Neutrophil (primary cell): ENCODE measurements at regions not wholly inside any gene's neighbourhood (a gene's known extent, or its start where the extent isn't known, plus 50 kb on each side); places are given as distances from the start of the nearest gene placed in this dataset.

Experiments
- H3K27ac ChIP-seq: fragments of 200-600 bp; sonication (generic); 2 replicates; pipeline ENCODE4 v1.5.1; 2016; ENCODE audit warnings: mild to moderate bottlenecking, moderate library complexity
- H3K27me3 ChIP-seq: fragments of 200-600 bp; sonication (generic); 2 replicates; pipeline ENCODE4 v1.6.0; 2016; ENCODE audit warnings: mild to moderate bottlenecking
- H3K36me3 ChIP-seq: fragments of 200-600 bp; sonication (generic); 2 replicates; pipeline ENCODE4 v1.5.1; 2017
- H3K4me1 ChIP-seq, 2 experiments: fragments of 200-600 bp in 1 of 2; sonication (generic) in 1 of 2; 1 replicate in 1 of 2; 2 replicates in 1 of 2; pipeline versions ENCODE4 v1.5.1 to v1.6.1; 2013 to 2016; ENCODE audit warnings: low read depth in 1 of 2, low read length in 1 of 2, mild to moderate bottlenecking in 1 of 2, moderate library complexity in 1 of 2; ENCODE audit not compliant: control insufficient read depth in 1 of 2, insufficient read depth in 1 of 2
- H3K4me3 ChIP-seq, 2 experiments: fragments of 200-600 bp in 1 of 2; sonication (generic) in 1 of 2; 1 replicate in 1 of 2; 2 replicates in 1 of 2; pipeline ENCODE4 v1.5.1; 2013 to 2016; ENCODE audit warnings: low read depth in 1 of 2, low read length in 1 of 2, mild to moderate bottlenecking in 1 of 2, moderate library complexity in 1 of 2
- H3K9me3 ChIP-seq: fragments of 200-600 bp; sonication (generic); 2 replicates; pipeline ENCODE4 v1.5.1; 2016
- CTCF ChIP-seq: fragments of 200-600 bp; sonication (generic); IDR thresholded peaks from 2 replicates; pipeline ENCODE4 v1.5.1; 2016; ENCODE audit warnings: antibody characterized with exemption

GRCh38 chr13:83221256-83221655 lies 661.0 kb downstream of the SLITRK1 start:
- no peak overlapping the region for H3K27ac ChIP-seq
- no peak for TF ChIP-seq CTCF
- H3K4me1 ChIP-seq = no peaks in the 10 kb centered on the region
- no peaks in the 10 kb centered on the region for H3K9me3 ChIP-seq
- H3K36me3 ChIP-seq = no peaks in the 10 kb centered on the region
- H3K27me3 ChIP-seq = no peaks in the 10 kb centered on the region
- H3K4me3 ChIP-seq = no peak overlapping the region

GRCh38 chr13:83220241-83220640 lies 662.0 kb downstream of the SLITRK1 start:
- no peak overlapping the region for H3K27ac ChIP-seq
- no peaks in the 10 kb centered on the region for H3K36me3 ChIP-seq
- no peak for TF ChIP-seq CTCF
- H3K27me3 ChIP-seq = no peaks in the 10 kb centered on the region
- H3K4me1 ChIP-seq = no peaks in the 10 kb centered on the region
- no peaks in the 10 kb centered on the region for H3K9me3 ChIP-seq
- no peak overlapping the region for H3K4me3 ChIP-seq

GRCh38 chr13:83219832-83220231 lies 662.4 kb downstream of the SLITRK1 start:
- Histone ChIP-seq H3K27ac (no peak overlapping the region), H3K27me3 (no peaks in the 10 kb centered on the region)
- no peak for TF ChIP-seq CTCF

GRCh38 chr13:83216479-83217245 lies 665.6 kb downstream of the SLITRK1 start:
- no peak overlapping the region for H3K27ac ChIP-seq
- no peaks in the 10 kb centered on the region for H3K4me1 ChIP-seq
- no peaks in the 10 kb centered on the region for H3K36me3 ChIP-seq
- no peaks in the 10 kb centered on the region for H3K27me3 ChIP-seq
- no peak for TF ChIP-seq CTCF
- H3K9me3 ChIP-seq = no peaks in the 10 kb centered on the region
- H3K4me3 ChIP-seq = no peak overlapping the region

More at GRCh38 chr13:83219832-83220231, 662.4 kb downstream of the SLITRK1 start:
- H3K36me3 ChIP-seq = no peaks in the 10 kb centered on the region
- no peaks in the 10 kb centered on the region for H3K4me1 ChIP-seq
- H3K9me3 ChIP-seq = no peaks in the 10 kb centered on the region
- H3K4me3 ChIP-seq = no peak overlapping the region

GRCh38 chr13:83215627-83216026 lies 666.6 kb downstream of the SLITRK1 start:
- Histone ChIP-seq H3K27me3 (no peaks in the 10 kb centered on the region), H3K4me3 (no peak overlapping the region), H3K27ac (no peak overlapping the region), H3K36me3 (no peaks in the 10 kb centered on the region), H3K4me1 (no peaks in the 10 kb centered on the region), H3K9me3 (no peaks in the 10 kb centered on the region)
- TF ChIP-seq CTCF = no peak
